Pancreas (tissue), 10 donors: ENCODE measurements at regions not wholly inside any gene's neighbourhood (a gene's known extent, or its start where the extent isn't known, plus 50 kb on each side); places are given as distances from the start of the nearest gene placed in this dataset.

Experiments
- ATAC-seq, 4 donors: fragments of 200-7000 bp; cut with Tn5 transposase; one replicate each; pipeline versions ENCODE4 v1.8.0 to v1.9.1; 2020; ENCODE audit warnings: mild to moderate bottlenecking in 4 of 4, moderate library complexity in 4 of 4
- DNase-seq, 6 donors: peaks; one replicate each; pipeline ENCODE4 v3.0.0-alpha.2; 2020
- FAIRE-seq: peaks from 2 replicates; lab custom pipeline; 2012; peaks lifted over from hg19 to GRCh38; lab: Jason Lieb, UNC
- H3K27ac ChIP-seq, 4 donors: fragments of 200-600 bp; sonication (generic); 1 replicate in 3 of 4; 2 replicates in 1 of 4; pipeline versions ENCODE4 v1.5.0 to v1.8.0; 2020
- H3K27me3 ChIP-seq, 4 donors: fragments of 200-600 bp; one replicate each; pipeline ENCODE4 v1.8.0; 2021
- H3K36me3 ChIP-seq, 3 donors: fragments of 200-600 bp; sonication (generic) in 1 of 3; one replicate each; pipeline versions ENCODE4 v1.5.0 to v1.8.0; 2020 to 2021
- H3K4me1 ChIP-seq, 3 donors: fragments of 200-600 bp; one replicate each; pipeline ENCODE4 v1.8.0; 2021
- H3K4me3 ChIP-seq, 4 donors: fragments of 200-600 bp; sonication (generic) in 2 of 4; one replicate each; pipeline versions ENCODE4 v1.5.0 to v1.8.0; 2020 to 2021
- H3K9me3 ChIP-seq, 4 donors: fragments of 200-600 bp; one replicate each; pipeline ENCODE4 v1.8.0; 2021
- CTCF ChIP-seq, 4 donors: fragments of 200-600 bp; sonication (generic) in 3 of 4; IDR thresholded peaks; one replicate each; pipeline versions ENCODE4 v1.5.0 to v1.8.0; 2021; ENCODE audit warnings: antibody characterized with exemption in 4 of 4
- WGBS, 2 donors: extraction: QIAGEN DNeasy Blood & Tissue Kit; methylation state at CpG; one replicate each; pipeline ENCODE4 v1.1.7; 2013; 5-methylcytosine and 5-hydroxymethylcytosine counted together
- intact Hi-C, 3 donors: fragments of 100-400 bp; cut with DNase I; formaldehyde crosslinking; loops; one replicate each; pipeline versions ENCODE4 v1.11.1 to v1.14.2; 2022
- donor health status: healthy with polysubstance abuse.
- donor health status: DM: no; HTN: no; CAD: no; lungs with moderate emphysema.
- donor health status: DM: no; HTN: no; CAD: no.
- donor health status: control.
- donor health status: control.
- donor health status: Bipolar disorder and iron deficiency.
- donor health status: DM: yes; HTN: yes; CAD: no.
- donor health status: DM: no; HTN: no; CAD: no.
- donor health status: DM: no; HTN: no; CAD: no.
- donor health status: DM: yes; HTN: yes; CAD: no.

GRCh38 chr5:117953272-117953671 is 1035.1 kb downstream of the DTWD2 start:
- DNase-seq (no peak), FAIRE-seq (no peak), ATAC-seq (no peak)
- intact Hi-C loops = no loop called here
- no peak for TF ChIP-seq CTCF (IDR thresholded peaks at IDR 0.05)
- Histone ChIP-seq H3K4me3 (no peak overlapping the region), H3K36me3 (no peaks in the 10 kb centered on the region), H3K27ac (no peak overlapping the region), H3K4me1 (no peaks in the 10 kb centered on the region), H3K27me3 (no peaks in the 10 kb centered on the region), H3K9me3 (no peaks in the 10 kb centered on the region)
- WGBS, 2 donors = 88 to 93% methylated on average over 13 of the region's 13 CpGs

- FAIRE-seq (no peak), DNase-seq (no peak), ATAC-seq (no peak)
- Histone ChIP-seq H3K4me1 (no peaks in the 10 kb centered on the region), H3K4me3 (no peak overlapping the region), H3K36me3 (no peaks in the 10 kb centered on the region), H3K9me3 (no peaks in the 10 kb centered on the region), H3K27me3 (no peaks in the 10 kb centered on the region), H3K27ac (no peak overlapping the region)
- no peak for TF ChIP-seq CTCF (IDR thresholded peaks at IDR 0.05)
- intact Hi-C loops = no loop called here
- WGBS, 2 donors = 93% methylated on average over 2 of the region's 2 CpGs
Observed at GRCh38 chr5:117947836-117948235, 1040.5 kb downstream of the DTWD2 start.

GRCh38 chr5:117947121-117947520 is 1041.2 kb downstream of the DTWD2 start:
- no peak overlapping the region for H3K4me3 ChIP-seq
- intact Hi-C loops = no loop called here
- DNase-seq = no peak
- no peak for ATAC-seq
- no peaks in the 10 kb centered on the region for H3K9me3 ChIP-seq
- no peak overlapping the region for H3K27ac ChIP-seq
- no peaks in the 10 kb centered on the region for H3K36me3 ChIP-seq
- no peaks in the 10 kb centered on the region for H3K4me1 ChIP-seq
- H3K27me3 ChIP-seq = no peaks in the 10 kb centered on the region
- no peak for FAIRE-seq
- 53 to 68% methylated on average over 2 of the region's 2 CpGs for WGBS, 2 donors
- TF ChIP-seq CTCF (IDR thresholded peaks at IDR 0.05) = no peak

GRCh38 chr5:117945258-117945657 is 1043.1 kb downstream of the DTWD2 start:
- no peaks in the 10 kb centered on the region for H3K4me1 ChIP-seq
- H3K36me3 ChIP-seq = no peaks in the 10 kb centered on the region
- no peak for FAIRE-seq
- intact Hi-C loops = no loop called here
- no peak for TF ChIP-seq CTCF (IDR thresholded peaks at IDR 0.05)
- DNase-seq = no peak
- H3K9me3 ChIP-seq = no peaks in the 10 kb centered on the region
- no peak overlapping the region for H3K4me3 ChIP-seq
- no peak for ATAC-seq
- H3K27ac ChIP-seq = no peak overlapping the region
- H3K27me3 ChIP-seq = no peaks in the 10 kb centered on the region
- 41 to 53% methylated on average over 2 of the region's 2 CpGs for WGBS, 2 donors

GRCh38 chr5:117943541-117943940 is 1044.8 kb downstream of the DTWD2 start:
- FAIRE-seq (no peak), DNase-seq (no peak), ATAC-seq (no peak)
- no peaks in the 10 kb centered on the region for H3K4me1 ChIP-seq
- H3K27me3 ChIP-seq = no peaks in the 10 kb centered on the region
- no peak for TF ChIP-seq CTCF (IDR thresholded peaks at IDR 0.05)
- no peak overlapping the region for H3K27ac ChIP-seq
- intact Hi-C loops = no loop called here
- WGBS, 2 donors = 31 to 33% methylated on average over 3 of the region's 3 CpGs
- no peak overlapping the region for H3K4me3 ChIP-seq
- H3K36me3 ChIP-seq = no peaks in the 10 kb centered on the region
- H3K9me3 ChIP-seq = no peaks in the 10 kb centered on the region
